GM23338 (cell line): ENCODE measurements at regions not wholly inside any gene's neighbourhood (a gene's known extent, or its start where the extent isn't known, plus 50 kb on each side); places are given as distances from the start of the nearest gene placed in this dataset.

ENCODE experiments used
- ATAC-seq: fragments of 200-7000 bp; cut with Tn5 transposase; 3 replicates; pipeline ENCODE4 v1.9.1; 2020
- DNase-seq: peaks from one replicate; pipeline ENCODE4 v3.0.0-alpha.2; 2015; ENCODE audit warnings: low spot score
- H2AFZ ChIP-seq: fragments of 200-600 bp; sonication (generic); 2 replicates; pipeline ENCODE4 v1.8.0; 2016; ENCODE audit warnings: antibody characterized with exemption, mild to moderate bottlenecking, moderate library complexity
- H3F3A ChIP-seq: fragments of 200-600 bp; sonication (generic); replicated peaks from 2 replicates; pipeline ENCODE4 v1.8.0; 2017; ENCODE audit warnings: antibody characterized with exemption, mixed run types, low read depth
- H3K27ac ChIP-seq: fragments of 200-600 bp; sonication (generic); 2 replicates; pipeline ENCODE4 v1.6.1; 2016; ENCODE audit warnings: low read depth
- H3K27me3 ChIP-seq: fragments of 200-600 bp; sonication (generic); 2 replicates; pipeline ENCODE4 v1.8.0; 2016; ENCODE audit warnings: mild to moderate bottlenecking, mixed run types, moderate library complexity; ENCODE audit not compliant: insufficient read depth
- H3K36me3 ChIP-seq: fragments of 200-600 bp; sonication (generic); 2 replicates; pipeline ENCODE4 v1.8.0; 2016; ENCODE audit warnings: mild to moderate bottlenecking; ENCODE audit not compliant: insufficient read depth
- H3K4me1 ChIP-seq: fragments of 200-600 bp; sonication (generic); 2 replicates; pipeline ENCODE4 v1.8.0; 2016; ENCODE audit warnings: mild to moderate bottlenecking, moderate library complexity; ENCODE audit not compliant: insufficient read depth
- H3K4me2 ChIP-seq: fragments of 200-600 bp; sonication (generic); 2 replicates; pipeline ENCODE4 v1.7.1; 2017; ENCODE audit warnings: mixed run types
- H3K4me3 ChIP-seq: fragments of 200-600 bp; sonication (generic); 2 replicates; pipeline ENCODE4 v1.6.1; 2016; ENCODE audit warnings: mixed run types
- H3K79me2 ChIP-seq: fragments of 200-600 bp; sonication (generic); replicated peaks from 2 replicates; pipeline ENCODE4 v1.8.0; 2017; ENCODE audit warnings: mild to moderate bottlenecking; ENCODE audit not compliant: insufficient read depth
- H3K9me2 ChIP-seq: fragments of 200-600 bp; sonication (generic); 2 replicates; pipeline ENCODE4 v1.8.0; 2017; ENCODE audit not compliant: insufficient read depth
- H4K20me1 ChIP-seq: fragments of 200-600 bp; sonication (generic); replicated peaks from 2 replicates; pipeline ENCODE4 v1.8.0; 2017; ENCODE audit warnings: mild to moderate bottlenecking; ENCODE audit not compliant: insufficient read depth
- H3K27ac Mint-ChIP-seq: 2 replicates; pipeline ENCODE4 v1.8.0; 2020; ENCODE audit warnings: inconsistent platforms, mild to moderate bottlenecking, moderate library complexity, mixed read lengths
- H3K27me3 Mint-ChIP-seq: 3 replicates; pipeline ENCODE4 v1.8.0; 2022; ENCODE audit warnings: low read depth, mild to moderate bottlenecking, moderate library complexity, mixed read lengths, inconsistent platforms; ENCODE audit not compliant: insufficient read depth, poor library complexity
- H3K36me3 Mint-ChIP-seq: 3 replicates; pipeline ENCODE4 v1.8.0; 2021; ENCODE audit warnings: low read depth, mild to moderate bottlenecking, inconsistent platforms, moderate library complexity, mixed read lengths
- H3K4me1 Mint-ChIP-seq: 3 replicates; pipeline ENCODE4 v1.8.0; 2020; ENCODE audit warnings: mild to moderate bottlenecking, inconsistent platforms, mixed read lengths
- H3K4me3 Mint-ChIP-seq: 3 replicates; pipeline ENCODE4 v1.8.0; 2021; ENCODE audit warnings: moderate library complexity, mild to moderate bottlenecking, inconsistent platforms, mixed read lengths
- H3K9me3 Mint-ChIP-seq: 3 replicates; pipeline ENCODE4 v1.8.0; 2020; ENCODE audit warnings: moderate library complexity, mild to moderate bottlenecking, inconsistent platforms, mixed read lengths
- EZH2 ChIP-seq: fragments of 200-600 bp; sonication (generic); IDR thresholded peaks from one replicate; pipeline ENCODE4 v1.8.0; 2017; ENCODE audit warnings: antibody characterized with exemption, mild to moderate bottlenecking, low read depth; ENCODE audit not compliant: unreplicated experiment
- EZH2phosphoT487 ChIP-seq: fragments of 200-600 bp; sonication (generic); IDR thresholded peaks from one replicate; pipeline ENCODE4 v1.8.1; 2018; ENCODE audit warnings: antibody characterized with exemption; ENCODE audit not compliant: unreplicated experiment
- ZNF462 ChIP-seq: fragments of 250-450 bp; sonication (Bioruptor Pico); IDR thresholded peaks from 2 replicates; pipeline ENCODE4 v1.5.0; 2020; ENCODE audit warnings: mild to moderate bottlenecking, moderate library complexity

- TF ChIP-seq ZNF462 (CRISPR knock-in tag) (no peak), EZH2 (no peak), EZH2phosphoT487 (no peak)
Measured at GRCh38 chr6:147905711-147906110, 397.2 kb downstream of the SAMD5 start (continued).

GRCh38 chr6:147906361-147906760 is 397.9 kb downstream of the SAMD5 start:
- H3K4me1 Mint-ChIP-seq, result peaks cover 3% of the 10 kb centered on the region; the same call in 2 of the 3 replicates
- H3K27me3 Mint-ChIP-seq, result peaks cover 2% of the 10 kb centered on the region
- no peak overlapping the region for H3K4me2 ChIP-seq
- H3K27me3 ChIP-seq, result no peaks in the 10 kb centered on the region
- H3K36me3 ChIP-seq, result no peaks in the 10 kb centered on the region
- no peak overlapping the region for H3K4me3 ChIP-seq
- H3K9me2 ChIP-seq, result peaks cover 5% of the 10 kb centered on the region; the same call in 1 of the 2 replicates
- no peak for ATAC-seq
- H4K20me1 ChIP-seq, result no peaks in the 10 kb centered on the region
- no peaks in the 10 kb centered on the region for H3F3A ChIP-seq
- no peak overlapping the region for H3K27ac ChIP-seq
- TF ChIP-seq EZH2 (no peak), ZNF462 (CRISPR knock-in tag) (no peak)
- no peak overlapping the region for H3K27ac Mint-ChIP-seq
- no peaks in the 10 kb centered on the region for H3K36me3 Mint-ChIP-seq
- no peak overlapping the region for H3K4me3 Mint-ChIP-seq
- H3K4me1 ChIP-seq, result no peaks in the 10 kb centered on the region
- no peak for DNase-seq
- no peaks in the 10 kb centered on the region for H3K9me3 Mint-ChIP-seq
- no peaks in the 10 kb centered on the region for H3K79me2 ChIP-seq
- H2AFZ ChIP-seq, result no peak overlapping the region
